GM12878 (cell line): ENCODE measurements at regions not wholly inside any gene's neighbourhood (a gene's known extent, or its start where the extent isn't known, plus 50 kb on each side); places are given as distances from the start of the nearest gene placed in this dataset.
A peak's percentile ranks its signal among the peaks of the same experiment; 100 is the strongest.

ENCODE experiments used
- ATAC-seq: fragments of 200-7000 bp; cut with Tn5 transposase; 3 replicates; pipeline ENCODE4 v1.9.1; 2020; ENCODE audit warnings: mild to moderate bottlenecking, moderate library complexity
- BruUV-seq: library from RNA; stranded (reverse); fragments of 400-500 nt; replicated peaks from 2 replicates; lab custom pipeline; 2021; lab: Mats Ljungman, UMichigan
- CTCF ChIA-PET: fragments of 300-600 bp; sonication (Branson Sonifier 250); formaldehyde crosslinking; extraction: SDS; loops from one replicate; lab custom pipeline; 2021; ENCODE audit warnings: inconsistent platforms; lab: Yijun Ruan, JAX
- POLR2A ChIA-PET: fragments of 350-600 bp; formaldehyde crosslinking; extraction: SDS; loops from one replicate; lab custom pipeline; 2021; ENCODE audit warnings: inconsistent platforms; lab: Charles Lee
- RAD21 ChIA-PET: fragments of 300-600 bp; sonication (Branson Sonifier 250); formaldehyde crosslinking; loops from one replicate; lab custom pipeline; 2023; ENCODE audit warnings: antibody characterized with exemption; ENCODE audit not compliant: unreplicated experiment; lab: Charles Lee
- SMC1A ChIA-PET: fragments of 300-600 bp; sonication (Branson Sonifier 250); formaldehyde crosslinking; loops from one replicate; lab custom pipeline; 2023; ENCODE audit not compliant: unreplicated experiment, uncharacterized antibody; lab: Charles Lee
- DNase-seq: peaks from one replicate; pipeline ENCODE4 v3.0.0-alpha.2; 2011; ENCODE audit warnings: low read depth, low spot score
- FAIRE-seq: peaks from 3 replicates; lab custom pipeline; 2011; peaks lifted over from hg19 to GRCh38; lab: Jason Lieb, UNC
- H2AFZ ChIP-seq: 2 replicates; pipeline ENCODE4 v1.6.0; 2011; ENCODE audit warnings: low read depth, low read length, control low read depth; ENCODE audit not compliant: control insufficient read depth
- H3K27ac ChIP-seq: 2 replicates; pipeline ENCODE4 v1.5.1; 2011; ENCODE audit warnings: control low read depth; ENCODE audit not compliant: control insufficient read depth, insufficient read depth
- H3K27me3 ChIP-seq, 2 experiments: replicated peaks in 1 of 2; 2 replicates each; pipeline versions ENCODE4 v1.6.0 to v1.6.1; 2011; ENCODE audit warnings: low read length in 1 of 2; ENCODE audit not compliant: control insufficient read depth in 2 of 2, insufficient read depth in 2 of 2
- H3K36me3 ChIP-seq, 2 experiments: 2 replicates each; pipeline ENCODE4 v1.5.1; 2011; ENCODE audit warnings: low read length in 1 of 2; ENCODE audit not compliant: control insufficient read depth in 2 of 2, insufficient read depth in 2 of 2
- H3K4me1 ChIP-seq: 2 replicates; pipeline ENCODE4 v1.6.1; 2011; ENCODE audit warnings: mild to moderate bottlenecking, low read length, moderate library complexity, mixed read lengths; ENCODE audit not compliant: control insufficient read depth, insufficient read depth
- H3K4me2 ChIP-seq: 2 replicates; pipeline ENCODE4 v1.6.0; 2011; ENCODE audit warnings: control low read depth; ENCODE audit not compliant: control insufficient read depth, insufficient read depth
- H3K4me3 ChIP-seq: fragments of 200-600 bp; sonication (generic); 2 replicates; pipeline ENCODE4 v1.5.1; 2016
- H3K79me2 ChIP-seq: 2 replicates; pipeline ENCODE4 v1.6.0; 2011; ENCODE audit warnings: low read length; ENCODE audit not compliant: control insufficient read depth, insufficient read depth
- H3K9ac ChIP-seq: 2 replicates; pipeline ENCODE4 v1.8.0; 2011; ENCODE audit warnings: low read length, control low read depth, mixed read lengths; ENCODE audit not compliant: control insufficient read depth, insufficient read depth
- H3K9me3 ChIP-seq: replicated peaks from 3 replicates; pipeline ENCODE4 v1.5.1; 2011; ENCODE audit warnings: mild to moderate bottlenecking, low read length; ENCODE audit not compliant: control insufficient read depth, insufficient read depth
- H4K20me1 ChIP-seq: 2 replicates; pipeline ENCODE4 v1.6.0; 2011; ENCODE audit not compliant: control insufficient read depth, insufficient read depth
- ASH2L ChIP-seq: fragments of 300-600, 200-600 bp; sonication (generic); IDR thresholded peaks from 2 replicates; pipeline ENCODE4 v1.6.1; 2017; ENCODE audit warnings: low read depth, mild to moderate bottlenecking, borderline replicate concordance
- BHLHE40 ChIP-seq, 2 experiments: fragments of 450-650 bp in 1 of 2; IDR thresholded peaks; 2 replicates each; pipeline ENCODE4 v1.6.1; 2011 to 2017; ENCODE audit warnings: low read depth in 2 of 2, borderline replicate concordance in 1 of 2, improper control_type of control experiment in 1 of 2, low read length in 1 of 2, mild to moderate bottlenecking in 1 of 2
- BMI1 ChIP-seq: fragments of 450-650 bp; IDR thresholded peaks from 2 replicates; pipeline ENCODE4 v1.6.1; 2016; ENCODE audit warnings: mild to moderate bottlenecking, moderate library complexity, borderline replicate concordance
- CEBPZ ChIP-seq: fragments of 150-350 bp; IDR thresholded peaks from 2 replicates; pipeline ENCODE4 v1.6.1; 2016; ENCODE audit warnings: low read depth, low read length
- NR2C2 ChIP-seq: IDR thresholded peaks from 2 replicates; pipeline ENCODE4 v1.6.1; 2011; ENCODE audit warnings: borderline replicate concordance, low read depth; ENCODE audit not compliant: control insufficient read depth, insufficient read length
- RUNX3 ChIP-seq: IDR thresholded peaks from 2 replicates; pipeline ENCODE4 v1.6.1; 2012; ENCODE audit warnings: low read length, inconsistent platforms
- SMARCA5 ChIP-seq: fragments of 450-650 bp; IDR thresholded peaks from 2 replicates; pipeline ENCODE4 v1.6.1; 2017; ENCODE audit warnings: mild to moderate bottlenecking
- WGBS: methylation state at CpG from one replicate; pipeline ENCODE4 v1.1.6; 2016; ENCODE audit warnings: low lambda C conversion rate; ENCODE audit not compliant: insufficient replicate concordance, insufficient coverage; ENCODE audit errors: missing lambda C conversion rate; 5-methylcytosine and 5-hydroxymethylcytosine counted together
- in situ Hi-C: fragments of 300-500 bp; cut with MboI; formaldehyde crosslinking; loops from 9 replicates; pipeline ENCODE4 v1.14.3; 2018; ENCODE audit warnings: mixed read lengths
- intact Hi-C: fragments of 100-400 bp; cut with micrococcal nuclease; formaldehyde crosslinking; loops from one replicate; pipeline ENCODE4 v1.14.2; 2022; ENCODE audit not compliant: unreplicated experiment

GRCh38 chr6:105886814-105887544 is 199.2 kb upstream of the PRDM1 start (continued):
- no peak for TF ChIP-seq CEBPZ
- TF ChIP-seq BMI1 = no peak
- no peak for TF ChIP-seq NR2C2

- 23% methylated on average over 7 of the region's 7 CpGs for WGBS
- RAD21 ChIA-PET = no interaction called here
- DNase-seq (no peak), FAIRE-seq (no peak), ATAC-seq (no peak)
- intact Hi-C loops = no loop called here
- Histone ChIP-seq H3K79me2 (no peaks in the 10 kb centered on the region), H3K4me2 (no peak overlapping the region), H3K4me3 (no peak overlapping the region), H3K36me3 (no peaks in the 10 kb centered on the region), H4K20me1 (no peaks in the 10 kb centered on the region), H3K27ac (no peak overlapping the region), H3K4me1 (no peaks in the 10 kb centered on the region), H3K27me3 (no peaks in the 10 kb centered on the region; a peak in 1 of 4 replicates), H3K9ac (no peak overlapping the region), H3K9me3 (no peaks in the 10 kb centered on the region), H2AFZ (no peak overlapping the region)
- BruUV-seq = no TSS peak
- CTCF ChIA-PET = no interaction called here
- SMC1A ChIA-PET = interaction anchor here (0.6 to 0.9 kb wide), 3 partner anchors 8 to 67 kb away, joined by 3 read pairs; no protein-coding TSS in a partner anchor
- POLR2A ChIA-PET = no interaction called here
- no peak for TF ChIP-seq ASH2L
- peak in 1 of 2 experiments; percentile 60; a peak in 2 of 4 replicates for TF ChIP-seq BHLHE40 (IDR thresholded peaks at IDR 0.05; ENCODE audit: borderline replicate concordance in 1 of 2, low read depth in 2 of 2, low read length in 1 of 2)
- no peak for TF ChIP-seq SMARCA5
- no peak for TF ChIP-seq RUNX3
- TF ChIP-seq, all 136 proteins: peak for 1
- in situ Hi-C loops = no loop called here
Observed at GRCh38 chr6:105886066-105886813, 199.9 kb upstream of the PRDM1 start.
